ENCODE measurements at regions not wholly inside any gene's neighbourhood (a gene's known extent, or its start where the extent isn't known, plus 50 kb on each side); places are given as distances from the start of the nearest gene placed in this dataset.

GRCh38 chr7:13091974-13092707, 404.7 kb downstream of the ARL4A start:
- Histone ChIP-seq H4K20me1 (ENCODE audit: insufficient read depth, low read depth, low read length) (no peaks in the 10 kb centered on the region), H3K9me3 (ENCODE audit: low read length) (no peaks in the 10 kb centered on the region), H3K9me2 (replicated peaks; ENCODE audit: insufficient read depth, low read length) (no peaks in the 10 kb centered on the region), H3K4me3 (ENCODE audit: low read length) (no peak overlapping the region), H3K4me2 (ENCODE audit: low read depth, low read length, poor library complexity, severe bottlenecking) (no peak overlapping the region), H3K79me2 (ENCODE audit: low read length) (no peaks in the 10 kb centered on the region), H3K36me3 (ENCODE audit: insufficient read depth, low read length) (no peaks in the 10 kb centered on the region), H3K27ac (ENCODE audit: low read length) (no peak overlapping the region), H3K4me1 (ENCODE audit: low read length) (no peaks in the 10 kb centered on the region), H3K27me3 (ENCODE audit: low read length) (no peaks in the 10 kb centered on the region), H3K9ac (ENCODE audit: low read length) (no peak overlapping the region), H2AFZ (ENCODE audit: low read length) (no peak overlapping the region)
- no peak for DNase-seq

- H3K9me2 ChIP-seq (replicated peaks; ENCODE audit: insufficient read depth, low read length): no peaks in the 10 kb centered on the region
- H3K4me2 ChIP-seq (ENCODE audit: low read depth, low read length, poor library complexity, severe bottlenecking): no peak overlapping the region
- no peaks in the 10 kb centered on the region for H3K9me3 ChIP-seq (ENCODE audit: low read length)
- no peak overlapping the region for H2AFZ ChIP-seq (ENCODE audit: low read length)
- no peaks in the 10 kb centered on the region for H3K27me3 ChIP-seq (ENCODE audit: low read length)
- H3K4me3 ChIP-seq (ENCODE audit: low read length): no peak overlapping the region
- H4K20me1 ChIP-seq (ENCODE audit: insufficient read depth, low read depth, low read length): no peaks in the 10 kb centered on the region
- no peaks in the 10 kb centered on the region for H3K36me3 ChIP-seq (ENCODE audit: insufficient read depth, low read length)
- H3K27ac ChIP-seq (ENCODE audit: low read length): no peak overlapping the region
- H3K4me1 ChIP-seq (ENCODE audit: low read length): no peaks in the 10 kb centered on the region
- DNase-seq: no peak
- no peaks in the 10 kb centered on the region for H3K79me2 ChIP-seq (ENCODE audit: low read length)
- no peak overlapping the region for H3K9ac ChIP-seq (ENCODE audit: low read length)
Observed at GRCh38 chr7:13092708-13093005, 405.2 kb downstream of the ARL4A start.

GRCh38 chr7:13093160-13093559, 405.7 kb downstream of the ARL4A start:
- Histone ChIP-seq H3K4me3 (ENCODE audit: low read length) (no peak overlapping the region), H3K27ac (ENCODE audit: low read length) (no peak overlapping the region), H3K79me2 (ENCODE audit: low read length) (no peaks in the 10 kb centered on the region), H3K27me3 (ENCODE audit: low read length) (no peaks in the 10 kb centered on the region), H2AFZ (ENCODE audit: low read length) (no peak overlapping the region), H3K4me2 (ENCODE audit: low read depth, low read length, poor library complexity, severe bottlenecking) (no peak overlapping the region), H3K9me2 (replicated peaks; ENCODE audit: insufficient read depth, low read length) (no peaks in the 10 kb centered on the region), H3K9me3 (ENCODE audit: low read length) (no peaks in the 10 kb centered on the region), H4K20me1 (ENCODE audit: insufficient read depth, low read depth, low read length) (no peaks in the 10 kb centered on the region), H3K36me3 (ENCODE audit: insufficient read depth, low read length) (no peaks in the 10 kb centered on the region), H3K9ac (ENCODE audit: low read length) (no peak overlapping the region), H3K4me1 (ENCODE audit: low read length) (no peaks in the 10 kb centered on the region)
- no peak for DNase-seq

GRCh38 chr7:13097499-13097898, 410.1 kb downstream of the ARL4A start:
- Histone ChIP-seq H3K27ac (ENCODE audit: low read length) (no peak overlapping the region), H2AFZ (ENCODE audit: low read length) (no peak overlapping the region), H4K20me1 (ENCODE audit: insufficient read depth, low read depth, low read length) (no peaks in the 10 kb centered on the region), H3K4me2 (ENCODE audit: low read depth, low read length, poor library complexity, severe bottlenecking) (no peak overlapping the region), H3K4me1 (ENCODE audit: low read length) (no peaks in the 10 kb centered on the region), H3K36me3 (ENCODE audit: insufficient read depth, low read length) (no peaks in the 10 kb centered on the region), H3K79me2 (ENCODE audit: low read length) (no peaks in the 10 kb centered on the region), H3K9ac (ENCODE audit: low read length) (no peak overlapping the region), H3K9me2 (replicated peaks; ENCODE audit: insufficient read depth, low read length) (no peaks in the 10 kb centered on the region), H3K27me3 (ENCODE audit: low read length) (no peaks in the 10 kb centered on the region), H3K4me3 (ENCODE audit: low read length) (no peak overlapping the region), H3K9me3 (ENCODE audit: low read length) (no peaks in the 10 kb centered on the region)
- no peak for DNase-seq

GRCh38 chr7:13098161-13098560, 410.7 kb downstream of the ARL4A start:
- Histone ChIP-seq H3K27ac (ENCODE audit: low read length) (no peak overlapping the region), H3K9ac (ENCODE audit: low read length) (no peak overlapping the region), H3K9me2 (replicated peaks; ENCODE audit: insufficient read depth, low read length) (no peaks in the 10 kb centered on the region), H3K79me2 (ENCODE audit: low read length) (no peaks in the 10 kb centered on the region), H3K4me3 (ENCODE audit: low read length) (no peak overlapping the region), H3K4me1 (ENCODE audit: low read length) (no peaks in the 10 kb centered on the region), H3K27me3 (ENCODE audit: low read length) (no peaks in the 10 kb centered on the region), H4K20me1 (ENCODE audit: insufficient read depth, low read depth, low read length) (no peaks in the 10 kb centered on the region), H3K4me2 (ENCODE audit: low read depth, low read length, poor library complexity, severe bottlenecking) (no peak overlapping the region), H3K9me3 (ENCODE audit: low read length) (no peaks in the 10 kb centered on the region), H3K36me3 (ENCODE audit: insufficient read depth, low read length) (no peaks in the 10 kb centered on the region), H2AFZ (ENCODE audit: low read length) (no peak overlapping the region)
- DNase-seq: no peak

GRCh38 chr7:13099154-13099795, 411.8 kb downstream of the ARL4A start:
- H3K4me1 ChIP-seq (ENCODE audit: low read length): no peaks in the 10 kb centered on the region
- H3K9ac ChIP-seq (ENCODE audit: low read length): no peak overlapping the region
- H3K79me2 ChIP-seq (ENCODE audit: low read length): no peaks in the 10 kb centered on the region
- H3K27ac ChIP-seq (ENCODE audit: low read length): no peak overlapping the region
- H3K4me2 ChIP-seq (ENCODE audit: low read depth, low read length, poor library complexity, severe bottlenecking): no peak overlapping the region
- no peaks in the 10 kb centered on the region for H3K27me3 ChIP-seq (ENCODE audit: low read length)
- no peaks in the 10 kb centered on the region for H3K36me3 ChIP-seq (ENCODE audit: insufficient read depth, low read length)
- H4K20me1 ChIP-seq (ENCODE audit: insufficient read depth, low read depth, low read length): no peaks in the 10 kb centered on the region
- no peak overlapping the region for H3K4me3 ChIP-seq (ENCODE audit: low read length)
- H3K9me3 ChIP-seq (ENCODE audit: low read length): no peaks in the 10 kb centered on the region
- no peak for DNase-seq
- no peak overlapping the region for H2AFZ ChIP-seq (ENCODE audit: low read length)
- no peaks in the 10 kb centered on the region for H3K9me2 ChIP-seq (replicated peaks; ENCODE audit: insufficient read depth, low read length)

- H4K20me1 ChIP-seq (ENCODE audit: insufficient read depth, low read depth, low read length): no peaks in the 10 kb centered on the region
- H3K9me2 ChIP-seq (replicated peaks; ENCODE audit: insufficient read depth, low read length): no peaks in the 10 kb centered on the region
- H3K4me2 ChIP-seq (ENCODE audit: low read depth, low read length, poor library complexity, severe bottlenecking): no peak overlapping the region
- H2AFZ ChIP-seq (ENCODE audit: low read length): no peak overlapping the region
- H3K9me3 ChIP-seq (ENCODE audit: low read length): no peaks in the 10 kb centered on the region
- H3K79me2 ChIP-seq (ENCODE audit: low read length): no peaks in the 10 kb centered on the region
- no peaks in the 10 kb centered on the region for H3K27me3 ChIP-seq (ENCODE audit: low read length)
- H3K4me1 ChIP-seq (ENCODE audit: low read length): no peaks in the 10 kb centered on the region
- DNase-seq: no peak
- H3K27ac ChIP-seq (ENCODE audit: low read length): no peak overlapping the region
- no peak overlapping the region for H3K9ac ChIP-seq (ENCODE audit: low read length)
- no peaks in the 10 kb centered on the region for H3K36me3 ChIP-seq (ENCODE audit: insufficient read depth, low read length)
- no peak overlapping the region for H3K4me3 ChIP-seq (ENCODE audit: low read length)
Observed at GRCh38 chr7:13104128-13104527, 416.7 kb downstream of the ARL4A start.

- Histone ChIP-seq H3K9ac (ENCODE audit: low read length) (no peak overlapping the region), H3K79me2 (ENCODE audit: low read length) (no peaks in the 10 kb centered on the region), H3K27ac (ENCODE audit: low read length) (no peak overlapping the region), H3K36me3 (ENCODE audit: insufficient read depth, low read length) (no peaks in the 10 kb centered on the region), H3K4me1 (ENCODE audit: low read length) (no peaks in the 10 kb centered on the region), H4K20me1 (ENCODE audit: insufficient read depth, low read depth, low read length) (no peaks in the 10 kb centered on the region), H3K9me2 (replicated peaks; ENCODE audit: insufficient read depth, low read length) (no peaks in the 10 kb centered on the region), H3K4me3 (ENCODE audit: low read length) (no peak overlapping the region), H3K4me2 (ENCODE audit: low read depth, low read length, poor library complexity, severe bottlenecking) (no peak overlapping the region), H2AFZ (ENCODE audit: low read length) (no peak overlapping the region), H3K27me3 (ENCODE audit: low read length) (no peaks in the 10 kb centered on the region), H3K9me3 (ENCODE audit: low read length) (no peaks in the 10 kb centered on the region)
- no peak for DNase-seq
Observed at GRCh38 chr7:13105209-13105608, 417.8 kb downstream of the ARL4A start.
